Lung (tissue), 11 donors: ENCODE measurements at regions not wholly inside any gene's neighbourhood (a gene's known extent, or its start where the extent isn't known, plus 50 kb on each side); places are given as distances from the start of the nearest gene placed in this dataset.

Experiments
- ATAC-seq: fragments of 200-7000 bp; cut with Tn5 transposase; one replicate; pipeline ENCODE4 v1.9.1; 2020; ENCODE audit warnings: moderate number of reproducible peaks; ENCODE audit not compliant: insufficient read depth, low FRiP score
- DNase-seq, 3 donors: peaks; one replicate each; pipeline ENCODE4 v3.0.0-alpha.2; 2013 to 2017
- H3K27ac ChIP-seq, 2 donors: one replicate each; pipeline ENCODE4 v1.5.1; 2013; ENCODE audit warnings: mild to moderate bottlenecking in 2 of 2, moderate library complexity in 2 of 2, control low read depth in 1 of 2, inconsistent platforms in 1 of 2, low read depth in 1 of 2, low read length in 1 of 2
- H3K27me3 ChIP-seq, 3 donors: one replicate each; pipeline ENCODE4 v1.5.1; 2013; ENCODE audit warnings: low read length in 2 of 3; ENCODE audit not compliant: control insufficient read depth in 3 of 3, insufficient read depth in 3 of 3
- H3K36me3 ChIP-seq, 4 donors: one replicate each; pipeline ENCODE4 v1.5.1; 2013; ENCODE audit warnings: low read length in 4 of 4, mild to moderate bottlenecking in 1 of 4, moderate library complexity in 1 of 4; ENCODE audit not compliant: control insufficient read depth in 4 of 4, insufficient read depth in 4 of 4
- H3K4me1 ChIP-seq, 5 donors: one replicate each; pipeline ENCODE4 v1.5.1; 2013; ENCODE audit warnings: low read length in 5 of 5, mild to moderate bottlenecking in 2 of 5, moderate library complexity in 1 of 5; ENCODE audit not compliant: control insufficient read depth in 5 of 5, insufficient read depth in 5 of 5
- H3K4me3 ChIP-seq: one replicate; pipeline ENCODE4 v1.5.1; 2013; ENCODE audit warnings: mild to moderate bottlenecking, control low read depth, moderate library complexity
- H3K9ac ChIP-seq, 2 donors: one replicate each; pipeline ENCODE4 v1.5.1; 2013; ENCODE audit warnings: low read length in 2 of 2, control low read depth in 1 of 2; ENCODE audit not compliant: insufficient read depth in 1 of 2
- H3K9me3 ChIP-seq, 4 donors: one replicate each; pipeline ENCODE4 v1.5.1; 2013; ENCODE audit warnings: low read length in 3 of 4, mild to moderate bottlenecking in 1 of 4, moderate library complexity in 1 of 4; ENCODE audit not compliant: control insufficient read depth in 4 of 4, insufficient read depth in 3 of 4
- WGBS, 2 donors: extraction: QIAGEN DNeasy Blood & Tissue Kit; methylation state at CpG; one replicate each; pipeline ENCODE4 v1.1.7; 2013; 5-methylcytosine and 5-hydroxymethylcytosine counted together
- TF ChIP-seq, protein P1 (sequence below): IDR thresholded peaks from 2 replicates; pipeline ENCODE4 v1.5.1; 2012; ENCODE audit warnings: mild to moderate bottlenecking; ENCODE audit errors: control extremely low read depth, extremely low read depth
- donor health status: control.
- donor health status: control.
- donor health status: Bipolar disorder and iron deficiency.
- donor health status: healthy.
- donor health status: DM: yes; HTN: yes; CAD: no.

DNA sequence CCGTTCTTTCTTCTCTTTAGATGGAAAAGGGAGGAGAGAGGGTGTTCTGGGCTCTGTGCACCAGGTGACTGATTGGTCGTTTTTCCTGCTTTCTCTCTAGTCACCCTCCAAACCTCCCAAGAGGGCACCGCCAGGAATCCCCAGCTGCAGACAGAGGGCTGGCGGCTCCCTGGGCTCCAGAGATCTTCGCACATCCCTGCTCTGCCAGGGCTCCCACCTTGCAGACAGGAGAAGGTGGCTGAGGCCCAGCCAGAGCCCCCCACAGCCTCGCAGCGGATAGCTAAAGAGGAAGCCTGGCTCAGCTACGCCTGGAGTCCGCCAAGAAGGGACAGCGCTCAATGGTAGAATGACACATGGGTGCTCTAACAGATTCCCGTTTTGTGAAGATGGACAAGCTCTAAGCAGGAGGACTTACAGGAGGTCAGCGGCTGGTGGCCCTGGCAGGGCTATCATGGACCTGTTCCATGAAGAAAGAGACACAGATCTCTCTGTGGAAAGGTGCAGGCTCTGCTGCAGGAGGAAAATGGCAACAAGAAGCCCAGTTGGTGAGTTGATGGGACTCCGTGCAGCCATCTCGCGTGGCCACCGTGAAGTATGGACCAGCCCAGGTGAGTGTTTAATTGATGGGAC lies 976.9 kb downstream of the BRD1 start:
- TF ChIP-seq, protein P1, sequence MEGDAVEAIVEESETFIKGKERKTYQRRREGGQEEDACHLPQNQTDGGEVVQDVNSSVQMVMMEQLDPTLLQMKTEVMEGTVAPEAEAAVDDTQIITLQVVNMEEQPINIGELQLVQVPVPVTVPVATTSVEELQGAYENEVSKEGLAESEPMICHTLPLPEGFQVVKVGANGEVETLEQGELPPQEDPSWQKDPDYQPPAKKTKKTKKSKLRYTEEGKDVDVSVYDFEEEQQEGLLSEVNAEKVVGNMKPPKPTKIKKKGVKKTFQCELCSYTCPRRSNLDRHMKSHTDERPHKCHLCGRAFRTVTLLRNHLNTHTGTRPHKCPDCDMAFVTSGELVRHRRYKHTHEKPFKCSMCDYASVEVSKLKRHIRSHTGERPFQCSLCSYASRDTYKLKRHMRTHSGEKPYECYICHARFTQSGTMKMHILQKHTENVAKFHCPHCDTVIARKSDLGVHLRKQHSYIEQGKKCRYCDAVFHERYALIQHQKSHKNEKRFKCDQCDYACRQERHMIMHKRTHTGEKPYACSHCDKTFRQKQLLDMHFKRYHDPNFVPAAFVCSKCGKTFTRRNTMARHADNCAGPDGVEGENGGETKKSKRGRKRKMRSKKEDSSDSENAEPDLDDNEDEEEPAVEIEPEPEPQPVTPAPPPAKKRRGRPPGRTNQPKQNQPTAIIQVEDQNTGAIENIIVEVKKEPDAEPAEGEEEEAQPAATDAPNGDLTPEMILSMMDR, result no peak
- ATAC-seq (no peak), DNase-seq (no peak)
- WGBS, 2 donors, result 86 to 88% methylated on average over 16 of the region's 16 CpGs
- Histone ChIP-seq H3K36me3 (no peaks in the 10 kb centered on the region), H3K27me3 (peaks cover 0 to 3% (median 0%) of the 10 kb centered on the region in 3 donors), H3K4me3 (no peak overlapping the region), H3K9ac (no peak overlapping the region), H3K4me1 (no peaks in the 10 kb centered on the region), H3K27ac (no peak overlapping the region), H3K9me3 (peaks cover 0 to 3% (median 0%) of the 10 kb centered on the region in 4 donors)

DNA sequence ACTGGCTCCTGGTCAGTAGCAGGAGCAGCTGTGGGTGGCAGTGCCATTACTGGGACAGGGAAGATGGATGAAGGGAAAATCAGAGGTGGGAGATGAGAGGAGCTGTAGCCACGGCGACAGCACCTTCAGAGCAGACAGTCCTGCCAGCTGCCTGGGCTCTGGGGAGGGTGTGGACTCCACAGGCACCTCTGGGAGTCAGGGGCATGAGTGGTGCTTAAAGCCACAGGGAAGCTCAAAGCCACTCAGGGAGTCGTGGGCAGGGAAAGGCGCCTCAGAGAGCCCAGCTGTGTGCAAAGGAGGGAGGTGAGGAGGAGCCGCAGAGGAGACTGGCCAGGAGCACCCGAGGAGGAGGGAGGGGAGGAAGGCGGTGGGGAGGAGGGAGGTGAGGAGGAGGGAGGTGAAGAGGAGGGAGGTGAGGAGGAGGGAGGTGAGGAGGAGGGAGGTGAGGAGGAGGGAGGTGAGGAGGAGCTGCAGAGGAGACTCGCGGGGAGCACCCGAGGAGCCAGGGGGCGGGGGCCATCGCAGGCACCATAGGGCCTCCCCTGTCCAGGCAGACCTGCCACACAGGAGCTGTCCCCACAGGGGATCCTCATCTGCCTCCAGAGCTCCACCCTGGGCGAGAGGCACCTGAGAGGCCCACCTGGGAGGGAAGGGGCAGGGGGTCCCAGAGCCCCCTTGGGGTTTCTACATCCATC lies 977.6 kb downstream of the BRD1 start:
- DNase-seq (no peak), ATAC-seq (no peak)
- peaks cover 0 to 3% (median 0%) of the 10 kb centered on the region in 3 donors for H3K27me3 ChIP-seq
- no peaks in the 10 kb centered on the region for H3K36me3 ChIP-seq
- H3K4me3 ChIP-seq, result no peak overlapping the region
- TF ChIP-seq, protein P1, result no peak
- H3K9me3 ChIP-seq, result peaks cover 0 to 3% (median 0%) of the 10 kb centered on the region in 4 donors
- H3K4me1 ChIP-seq, result no peaks in the 10 kb centered on the region
- H3K27ac ChIP-seq, result no peak overlapping the region
- 71 to 81% methylated on average over 12 of the region's 13 CpGs for WGBS, 2 donors
- no peak overlapping the region for H3K9ac ChIP-seq

DNA sequence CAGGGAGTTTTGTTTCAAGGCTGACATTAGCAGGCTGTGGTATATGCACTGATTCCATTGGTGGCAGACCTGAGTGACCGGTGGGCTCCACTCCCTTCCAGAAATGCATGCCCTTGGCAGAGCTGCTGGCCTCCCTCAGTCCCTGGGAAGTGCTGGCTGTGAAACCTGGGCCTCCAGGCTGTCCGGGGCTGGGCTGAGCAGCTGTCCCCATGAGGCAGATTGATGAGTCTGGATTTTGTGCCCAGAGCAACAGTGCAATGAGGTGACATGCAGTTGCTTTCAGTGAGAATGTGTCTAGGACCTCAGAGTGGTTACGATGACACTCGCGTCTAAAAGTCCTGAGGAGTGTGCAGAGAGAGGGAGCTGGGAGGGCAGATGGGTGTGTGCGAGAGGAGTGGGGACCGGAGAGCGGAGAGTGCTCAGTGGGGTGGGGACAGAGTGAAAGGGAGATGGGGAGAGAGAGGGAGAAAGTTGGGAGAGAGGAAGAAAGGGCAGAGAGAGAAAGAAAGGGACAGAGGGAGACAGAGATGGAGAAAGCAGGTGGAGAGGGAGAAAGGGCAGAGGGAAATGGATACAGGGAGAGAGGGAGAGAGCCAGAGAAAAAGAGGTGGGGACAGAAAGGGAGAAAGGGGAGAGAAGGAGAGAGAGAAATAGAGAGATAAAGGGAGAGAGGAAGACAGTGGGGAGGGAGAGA lies 978.3 kb downstream of the BRD1 start:
- WGBS, 2 donors, result 53 to 76% methylated on average over 8 of the region's 8 CpGs
- TF ChIP-seq, protein P1, result no peak
- H3K9me3 ChIP-seq, result peaks cover 0 to 3% (median 0%) of the 10 kb centered on the region in 4 donors
- H3K9ac ChIP-seq, result no peak overlapping the region
- no peak overlapping the region for H3K27ac ChIP-seq
- H3K27me3 ChIP-seq, result peaks cover 0 to 3% (median 0%) of the 10 kb centered on the region in 3 donors
- no peak overlapping the region for H3K4me3 ChIP-seq
- no peaks in the 10 kb centered on the region for H3K36me3 ChIP-seq
- H3K4me1 ChIP-seq, result no peaks in the 10 kb centered on the region
- ATAC-seq, result no peak
- DNase-seq, result no peak
